Kidney epithelial cell (primary cell): ENCODE measurements at regions not wholly inside any gene's neighbourhood (a gene's known extent, or its start where the extent isn't known, plus 50 kb on each side); places are given as distances from the start of the nearest gene placed in this dataset.

Source experiments
- DNase-seq: peaks from one replicate; pipeline ENCODE4 v3.0.0-alpha.2; 2010; ENCODE audit warnings: low read depth
- H3K27me3 ChIP-seq: 2 replicates; pipeline ENCODE4 v1.6.0; 2011; ENCODE audit warnings: low read length; ENCODE audit not compliant: control insufficient read depth, insufficient read depth
- H3K36me3 ChIP-seq: 2 replicates; pipeline ENCODE4 v1.5.1; 2011; ENCODE audit warnings: low read length; ENCODE audit not compliant: control insufficient read depth, insufficient read depth
- H3K4me3 ChIP-seq: 2 replicates; pipeline ENCODE4 v1.5.1; 2011; ENCODE audit warnings: low read depth, mild to moderate bottlenecking, control low read depth, low read length
- CTCF ChIP-seq: IDR thresholded peaks from 2 replicates; pipeline ENCODE4 v1.5.1; 2011; ENCODE audit warnings: mild to moderate bottlenecking, moderate library complexity, low read length, control low read depth, inconsistent platforms; ENCODE audit not compliant: insufficient read depth, poor library complexity, severe bottlenecking

- no peaks in the 10 kb centered on the region for H3K36me3 ChIP-seq
- no peak for DNase-seq
- no peak overlapping the region for H3K4me3 ChIP-seq
- TF ChIP-seq CTCF = no peak
- no peaks in the 10 kb centered on the region for H3K27me3 ChIP-seq
Observed at GRCh38 chr12:83958997-83959396, 953.6 kb downstream of the SLC6A15 start.

GRCh38 chr12:83954956-83955601 lies 957.5 kb downstream of the SLC6A15 start:
- Histone ChIP-seq H3K27me3 (no peaks in the 10 kb centered on the region), H3K36me3 (no peaks in the 10 kb centered on the region), H3K4me3 (no peak overlapping the region)
- TF ChIP-seq CTCF = peak; percentile 35
- DNase-seq = no peak

- Histone ChIP-seq H3K4me3 (no peak overlapping the region), H3K36me3 (no peaks in the 10 kb centered on the region), H3K27me3 (no peaks in the 10 kb centered on the region)
- TF ChIP-seq CTCF = no peak
- DNase-seq = no peak
Observed at GRCh38 chr12:83954071-83954789, 958.4 kb downstream of the SLC6A15 start.

- no peaks in the 10 kb centered on the region for H3K36me3 ChIP-seq
- no peak overlapping the region for H3K4me3 ChIP-seq
- no peak for TF ChIP-seq CTCF
- no peak for DNase-seq
- H3K27me3 ChIP-seq = no peaks in the 10 kb centered on the region
Observed at GRCh38 chr12:83945871-83946270, 966.7 kb downstream of the SLC6A15 start.

GRCh38 chr12:83939718-83940117 lies 972.9 kb downstream of the SLC6A15 start:
- H3K4me3 ChIP-seq = no peak overlapping the region

More at GRCh38 chr12:83939718-83940117, 972.9 kb downstream of the SLC6A15 start:
- DNase-seq = no peak
- Histone ChIP-seq H3K36me3 (no peaks in the 10 kb centered on the region), H3K27me3 (no peaks in the 10 kb centered on the region)
- no peak for TF ChIP-seq CTCF
